ENCODE measurements at regions not wholly inside any gene's neighbourhood (a gene's known extent, or its start where the extent isn't known, plus 50 kb on each side); places are given as distances from the start of the nearest gene placed in this dataset.
"Not testable (repeated sequence)": the region's sequence is repeated elsewhere in the genome, so short reads cannot be mapped to it uniquely, and the experiment has no call there.

GRCh38 chr1:242813490-242814091 lies 289.1 kb upstream of the PLD5 start:
- no peak for DNase-seq (ENCODE audit: low spot score)

GRCh38 chr1:242811092-242811840 lies 286.8 kb upstream of the PLD5 start:
- no peak for DNase-seq (ENCODE audit: low spot score)

GRCh38 chr1:242806324-242806723 lies 281.8 kb upstream of the PLD5 start:
- DNase-seq (ENCODE audit: low spot score) = no peak

GRCh38 chr1:242805360-242805759 lies 280.9 kb upstream of the PLD5 start:
- not testable (repeated sequence) for DNase-seq (ENCODE audit: low spot score)

GRCh38 chr1:242802973-242803372 lies 278.5 kb upstream of the PLD5 start:
- DNase-seq (ENCODE audit: low spot score) = no peak

DNA sequence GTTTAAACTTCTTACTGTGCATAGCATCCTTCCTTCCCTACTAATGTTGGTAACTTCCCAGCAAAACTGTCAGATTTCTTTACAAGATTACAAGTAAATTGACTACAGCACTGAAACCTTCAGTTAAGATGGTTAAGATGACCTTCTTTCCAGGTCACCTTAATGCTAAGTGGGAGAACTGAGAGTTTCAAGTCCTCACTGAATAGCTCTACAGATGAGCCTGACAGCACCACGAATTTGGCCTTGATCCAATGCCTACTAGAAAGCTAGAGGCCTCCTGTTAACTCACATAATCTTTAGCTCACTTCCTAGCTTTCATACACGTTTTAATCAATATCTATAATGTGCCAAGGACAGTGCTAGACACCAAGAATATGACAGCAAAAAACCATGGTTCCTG lies 276.0 kb upstream of the PLD5 start:
- no peak for DNase-seq (ENCODE audit: low spot score)

- no peak for DNase-seq (ENCODE audit: low spot score)
Observed at GRCh38 chr1:242797856-242798255, 273.4 kb upstream of the PLD5 start.

GRCh38 chr1:242788771-242789170 lies 264.3 kb upstream of the PLD5 start:
- no peak for DNase-seq (ENCODE audit: low spot score)

DNA sequence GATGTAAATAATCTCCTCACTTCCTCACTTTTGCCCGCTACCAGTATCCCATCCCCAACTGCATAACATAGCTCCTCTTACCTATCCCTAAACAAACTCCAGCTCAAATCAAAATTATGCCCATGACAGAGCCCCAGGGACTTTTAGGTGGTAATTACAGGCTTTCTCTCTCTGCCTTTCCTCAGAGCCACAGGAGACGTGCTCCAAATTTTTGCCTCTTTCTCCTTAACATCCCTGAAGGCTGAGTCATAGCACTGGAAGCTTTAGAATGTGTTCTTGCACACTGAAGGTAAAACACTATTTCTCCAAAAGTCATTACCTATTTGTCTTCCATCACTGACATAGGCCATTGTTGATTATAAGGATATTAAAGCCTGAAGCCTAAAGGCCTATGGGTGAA lies 263.5 kb upstream of the PLD5 start:
- DNase-seq (ENCODE audit: low spot score) = no peak

GRCh38 chr1:242784807-242785206 lies 260.3 kb upstream of the PLD5 start:
- no peak for DNase-seq (ENCODE audit: low spot score)

DNA sequence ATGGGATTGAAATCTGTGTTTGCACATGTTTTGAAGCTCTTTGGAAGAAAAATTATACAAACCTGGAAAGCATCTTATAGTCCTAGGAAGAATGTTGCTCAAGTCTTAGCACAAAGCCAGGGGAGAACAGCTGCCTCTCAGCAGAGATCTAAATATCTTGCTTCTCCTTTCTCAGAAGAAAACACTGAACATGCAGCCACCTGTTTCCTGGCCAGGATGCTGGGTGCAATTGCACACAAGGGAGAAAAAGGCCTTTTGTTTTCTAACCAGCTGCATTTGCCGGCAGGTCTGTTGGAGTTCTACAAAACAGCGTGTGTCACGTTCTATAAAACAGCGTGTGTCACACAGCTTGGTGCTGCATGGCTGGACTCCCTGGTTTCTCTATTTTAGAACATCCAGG lies 259.6 kb upstream of the PLD5 start:
- DNase-seq (ENCODE audit: low spot score) = no peak

DNA sequence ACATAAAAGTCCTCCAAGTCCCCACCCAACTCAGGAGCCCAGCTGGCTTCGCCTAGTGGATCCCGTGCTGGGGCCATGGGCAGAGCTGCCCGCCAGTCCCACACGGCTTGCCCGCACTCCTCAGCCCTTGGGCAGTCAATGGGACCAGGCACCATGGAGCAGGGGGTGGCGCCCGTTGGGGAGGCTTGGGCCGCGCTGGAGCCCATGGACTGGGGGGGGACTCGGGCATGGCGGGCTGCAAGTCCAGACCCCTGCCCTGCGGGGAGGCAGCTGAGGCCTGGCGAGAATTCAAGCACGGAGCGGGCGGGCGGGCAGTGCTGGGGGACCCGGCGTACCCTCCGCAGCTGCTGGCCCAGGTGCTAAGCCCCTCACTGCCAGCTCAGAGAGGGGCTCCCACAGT lies 249.8 kb upstream of the PLD5 start:
- DNase-seq (ENCODE audit: low spot score) = no peak

DNA sequence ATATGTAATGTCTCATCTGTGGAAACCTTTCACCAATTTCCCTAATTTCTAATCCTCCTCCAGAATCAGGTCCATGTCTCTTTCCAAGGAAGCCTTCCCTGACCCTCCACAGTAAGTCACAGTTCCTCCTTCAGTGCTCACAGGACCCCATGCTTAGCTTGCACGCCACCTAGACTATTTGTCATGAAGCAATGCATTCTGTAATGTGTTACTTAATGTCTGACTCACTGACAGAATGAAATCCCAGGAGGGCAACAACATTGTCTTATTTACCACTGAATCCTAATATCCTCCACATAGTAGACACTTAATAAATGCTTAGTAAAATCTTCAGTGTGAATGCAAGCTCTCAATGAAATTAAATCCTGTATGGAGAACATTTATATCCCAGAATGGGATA lies 245.9 kb upstream of the PLD5 start:
- DNase-seq (ENCODE audit: low spot score) = no peak

- DNase-seq (ENCODE audit: low spot score) = no peak
Observed at GRCh38 chr1:242764161-242764560, 239.7 kb upstream of the PLD5 start.

DNA sequence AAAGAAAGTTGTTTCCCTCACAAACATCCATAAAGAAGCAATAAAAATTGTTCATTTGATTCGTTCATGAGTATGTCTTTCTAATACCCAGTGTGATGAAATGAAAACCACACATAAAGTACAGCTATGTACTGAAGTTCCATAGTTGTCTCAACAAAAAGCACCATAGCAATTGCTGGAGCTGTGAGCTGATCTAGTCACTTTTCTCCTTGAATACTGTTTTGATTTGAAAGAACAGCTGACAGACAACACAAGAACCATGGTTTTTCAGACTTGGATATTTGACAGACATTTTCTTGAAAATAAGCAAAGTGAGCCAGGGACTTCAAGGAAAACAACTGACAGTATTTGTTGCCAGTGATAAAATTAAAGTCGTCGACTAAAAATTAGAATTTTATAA lies 237.1 kb upstream of the PLD5 start:
- DNase-seq (ENCODE audit: low spot score) = no peak

GRCh38 chr1:242754926-242755325 lies 230.4 kb upstream of the PLD5 start:
- no peak for DNase-seq (ENCODE audit: low spot score)

- DNase-seq (ENCODE audit: low spot score) = no peak
Observed at GRCh38 chr1:242754125-242754524, 229.6 kb upstream of the PLD5 start.

- DNase-seq (ENCODE audit: low spot score) = no peak
Observed at GRCh38 chr1:242747233-242747632, 222.7 kb upstream of the PLD5 start.

GRCh38 chr1:242745079-242745478 lies 220.6 kb upstream of the PLD5 start:
- no peak for DNase-seq (ENCODE audit: low spot score)

- DNase-seq (ENCODE audit: low spot score) = no peak
Observed at GRCh38 chr1:242743983-242744780, 219.7 kb upstream of the PLD5 start.

GRCh38 chr1:242738702-242739645 lies 214.5 kb upstream of the PLD5 start:
- DNase-seq (ENCODE audit: low spot score) = no peak

DNA sequence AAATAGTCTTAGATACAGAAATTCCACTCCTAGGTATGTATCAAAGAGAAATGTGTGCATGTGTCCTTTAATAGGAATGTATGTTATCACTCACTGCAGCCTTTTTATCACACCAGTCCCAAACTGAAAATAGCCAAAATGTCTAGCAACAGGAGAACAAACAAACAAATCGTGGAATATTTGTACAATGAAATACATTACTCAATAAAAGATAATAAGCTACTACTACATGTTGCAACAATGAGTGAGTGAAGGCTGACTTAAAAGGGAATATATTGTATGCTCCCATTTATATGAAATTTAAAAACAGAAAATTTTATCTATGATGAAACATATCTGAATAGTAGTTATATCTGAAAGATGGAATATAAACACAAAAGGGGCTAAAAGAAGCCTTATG lies 212.1 kb upstream of the PLD5 start:
- no peak for DNase-seq (ENCODE audit: low spot score)

Measured in putamen (tissue), 1 donor.